ENCODE measurements at regions not wholly inside any gene's neighbourhood (a gene's known extent, or its start where the extent isn't known, plus 50 kb on each side); places are given as distances from the start of the nearest gene placed in this dataset.

DNA sequence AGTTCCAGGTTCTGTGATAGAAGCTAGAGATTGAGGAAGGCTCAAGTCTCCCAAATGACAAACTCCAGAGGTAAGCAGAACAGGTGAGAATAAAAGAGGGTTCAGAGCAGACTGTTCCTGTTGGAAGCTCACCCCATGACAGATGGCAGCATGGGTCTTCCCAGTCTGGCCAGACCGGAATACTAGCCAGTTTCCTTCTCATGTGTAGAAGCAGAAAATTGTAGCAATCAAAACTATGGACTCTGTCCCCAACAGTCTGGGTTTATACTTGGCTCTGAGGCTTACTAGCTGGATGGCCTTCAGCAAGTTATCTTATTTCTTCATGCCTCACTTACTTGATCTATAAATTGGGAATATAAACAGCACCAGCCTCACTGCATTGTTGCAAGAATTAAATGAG is 494.8 kb downstream of the MN1 start:
- TF ChIP-seq POLR2A (IDR thresholded peaks at IDR 0.05) = no peak
- TF ChIP-seq, protein P1, sequence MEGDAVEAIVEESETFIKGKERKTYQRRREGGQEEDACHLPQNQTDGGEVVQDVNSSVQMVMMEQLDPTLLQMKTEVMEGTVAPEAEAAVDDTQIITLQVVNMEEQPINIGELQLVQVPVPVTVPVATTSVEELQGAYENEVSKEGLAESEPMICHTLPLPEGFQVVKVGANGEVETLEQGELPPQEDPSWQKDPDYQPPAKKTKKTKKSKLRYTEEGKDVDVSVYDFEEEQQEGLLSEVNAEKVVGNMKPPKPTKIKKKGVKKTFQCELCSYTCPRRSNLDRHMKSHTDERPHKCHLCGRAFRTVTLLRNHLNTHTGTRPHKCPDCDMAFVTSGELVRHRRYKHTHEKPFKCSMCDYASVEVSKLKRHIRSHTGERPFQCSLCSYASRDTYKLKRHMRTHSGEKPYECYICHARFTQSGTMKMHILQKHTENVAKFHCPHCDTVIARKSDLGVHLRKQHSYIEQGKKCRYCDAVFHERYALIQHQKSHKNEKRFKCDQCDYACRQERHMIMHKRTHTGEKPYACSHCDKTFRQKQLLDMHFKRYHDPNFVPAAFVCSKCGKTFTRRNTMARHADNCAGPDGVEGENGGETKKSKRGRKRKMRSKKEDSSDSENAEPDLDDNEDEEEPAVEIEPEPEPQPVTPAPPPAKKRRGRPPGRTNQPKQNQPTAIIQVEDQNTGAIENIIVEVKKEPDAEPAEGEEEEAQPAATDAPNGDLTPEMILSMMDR (IDR thresholded peaks at IDR 0.05 in 4 of 5, conservative IDR thresholded peaks at IDR 0.05 in 1 of 5) = no peak
- Histone ChIP-seq H3K9me3 (no peaks in the 10 kb centered on the region), H3K36me3 (no peaks in the 10 kb centered on the region), H3K4me1 (no peaks in the 10 kb centered on the region), H3K27ac (no peak overlapping the region), H3K4me3 (no peak overlapping the region), H3K27me3 (peaks cover 0 to 5% (median 4%) of the 10 kb centered on the region in 3 donors)
- DNase-seq (no peak), ATAC-seq (no peak)
- in situ Hi-C loops (cut with MboI; ENCODE audit: low sequenced_read_pairs in 4 of 4) (no loop called here), intact Hi-C loops (cut with DNase I; ENCODE audit: low total_unique reads) (no loop called here)

DNA sequence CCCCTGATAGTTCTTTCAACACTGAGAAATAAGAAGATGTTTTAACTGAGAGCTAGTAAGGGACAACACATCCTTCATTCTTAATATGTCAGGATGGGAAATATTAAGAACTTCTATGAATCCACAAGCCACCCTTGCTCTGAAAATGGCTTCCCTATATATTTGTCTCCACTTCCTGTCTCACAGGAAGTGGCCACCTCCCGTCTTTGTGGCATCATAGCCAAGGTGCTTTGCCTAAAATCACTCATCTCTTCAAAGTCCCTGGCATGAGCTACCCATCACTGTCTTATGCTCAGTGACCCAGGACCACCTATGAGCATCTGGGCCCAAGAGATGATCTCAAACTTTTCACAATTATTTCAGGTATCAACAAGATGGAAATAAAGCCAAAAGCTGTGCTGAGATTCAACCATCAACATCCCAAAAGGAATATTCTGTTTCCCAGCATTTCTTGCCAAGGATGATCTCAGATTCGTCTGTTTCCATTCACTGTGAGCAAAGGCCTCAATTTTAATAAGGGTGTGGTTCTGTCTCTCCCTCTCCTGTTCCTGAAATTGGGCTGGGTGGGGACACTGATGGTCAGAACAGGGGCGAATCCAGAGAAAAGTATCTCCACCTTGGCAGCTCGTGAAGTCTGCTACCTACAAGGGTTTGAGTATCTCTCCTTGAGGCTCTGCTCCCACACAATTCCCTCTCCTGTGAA is 493.9 kb downstream of the MN1 start:
- in situ Hi-C loops (cut with MboI; ENCODE audit: low sequenced_read_pairs in 4 of 4) (no loop called here), intact Hi-C loops (cut with DNase I; ENCODE audit: low total_unique reads) (no loop called here)
- H3K27me3 ChIP-seq = peaks cover 0 to 5% (median 4%) of the 10 kb centered on the region in 3 donors
- DNase-seq = no peak
- no peak for ATAC-seq
- no peak overlapping the region for H3K27ac ChIP-seq
- TF ChIP-seq, protein P1 (IDR thresholded peaks at IDR 0.05 in 4 of 5, conservative IDR thresholded peaks at IDR 0.05 in 1 of 5) = no peak
- TF ChIP-seq POLR2A (IDR thresholded peaks at IDR 0.05) = no peak
- H3K4me1 ChIP-seq = no peaks in the 10 kb centered on the region
- H3K4me3 ChIP-seq = no peak overlapping the region
- no peaks in the 10 kb centered on the region for H3K9me3 ChIP-seq
- no peaks in the 10 kb centered on the region for H3K36me3 ChIP-seq

DNA sequence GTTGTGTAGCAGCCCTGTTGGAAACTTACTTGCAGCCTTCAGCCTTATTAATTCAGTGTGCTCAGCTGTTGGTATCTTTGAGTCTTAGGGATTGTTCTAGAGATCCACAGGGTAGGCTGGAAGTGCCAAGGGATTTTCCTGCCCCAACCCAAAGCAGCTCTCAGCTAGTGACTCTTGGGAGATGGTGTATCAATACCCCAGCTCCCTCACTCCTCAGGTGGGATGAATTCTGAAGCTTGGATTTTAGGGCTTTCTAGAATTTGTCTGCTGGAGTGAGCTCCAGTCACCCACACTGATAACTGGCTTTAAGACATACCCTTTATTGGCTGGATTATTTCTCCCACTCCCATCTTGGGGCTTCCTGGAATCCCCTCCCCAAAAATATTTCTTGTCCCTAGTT is 493.0 kb downstream of the MN1 start:
- DNase-seq (no peak), ATAC-seq (no peak)
- Histone ChIP-seq H3K4me1 (no peaks in the 10 kb centered on the region), H3K27me3 (peaks cover 0 to 5% (median 4%) of the 10 kb centered on the region in 3 donors), H3K36me3 (no peaks in the 10 kb centered on the region), H3K27ac (no peak overlapping the region), H3K4me3 (no peak overlapping the region), H3K9me3 (no peaks in the 10 kb centered on the region)
- in situ Hi-C loops (cut with MboI; ENCODE audit: low sequenced_read_pairs in 4 of 4) = no loop called here
- intact Hi-C loops (cut with DNase I; ENCODE audit: low total_unique reads) = no loop called here
- TF ChIP-seq, protein P1 (IDR thresholded peaks at IDR 0.05 in 4 of 5, conservative IDR thresholded peaks at IDR 0.05 in 1 of 5) = no peak
- no peak for TF ChIP-seq POLR2A (IDR thresholded peaks at IDR 0.05)

DNA sequence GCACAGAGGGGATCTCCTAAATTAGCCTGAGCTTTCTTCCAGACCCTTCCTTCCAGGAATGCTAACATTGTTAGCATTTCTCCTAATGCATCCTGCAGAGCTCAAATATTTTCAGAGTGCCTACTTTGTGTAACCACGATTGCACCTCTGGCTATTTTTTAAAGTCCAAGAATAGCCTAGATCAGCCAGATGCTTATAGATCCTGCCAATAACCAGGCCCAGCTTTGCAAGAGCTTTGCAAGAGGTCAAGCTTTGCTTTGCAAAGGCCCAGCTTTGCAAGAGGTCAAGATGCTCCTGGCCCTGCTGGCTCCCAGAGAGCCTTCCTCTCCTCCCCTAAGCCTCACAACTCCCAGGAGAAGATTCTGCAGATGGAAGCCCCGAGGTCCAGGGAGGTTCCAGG is 491.9 kb downstream of the MN1 start:
- no peak for TF ChIP-seq POLR2A (IDR thresholded peaks at IDR 0.05)
- TF ChIP-seq, protein P1 (IDR thresholded peaks at IDR 0.05 in 4 of 5, conservative IDR thresholded peaks at IDR 0.05 in 1 of 5) = no peak
- intact Hi-C loops (cut with DNase I; ENCODE audit: low total_unique reads) = no loop called here
- H3K27ac ChIP-seq = no peak overlapping the region
- no peaks in the 10 kb centered on the region for H3K36me3 ChIP-seq
- no peaks in the 10 kb centered on the region for H3K9me3 ChIP-seq
- in situ Hi-C loops (cut with MboI; ENCODE audit: low sequenced_read_pairs in 4 of 4) = no loop called here
- H3K4me1 ChIP-seq = no peaks in the 10 kb centered on the region
- DNase-seq (no peak), ATAC-seq (no peak)
- H3K4me3 ChIP-seq = no peak overlapping the region
- H3K27me3 ChIP-seq = peaks cover 0 to 5% (median 4%) of the 10 kb centered on the region in 3 donors

All from gastrocnemius medialis (tissue), 4 donors.